Activated T-helper 1 cell treated with anti-CD3 and anti-CD28 coated beads, Interleukin-2, amount 50 U/mL, for 16 hours (primary cell): ENCODE measurements at regions not wholly inside any gene's neighbourhood (a gene's known extent, or its start where the extent isn't known, plus 50 kb on each side); places are given as distances from the start of the nearest gene placed in this dataset.

ENCODE experiments used
- DNase-seq, 2 donors: peaks; one replicate each; pipeline ENCODE4 v3.0.0-alpha.2; 2020; ENCODE audit warnings: low read depth in 1 of 2, low spot score in 1 of 2

GRCh38 chr17:34712481-34713195 lies 133.3 kb downstream of the TMEM132E start:
- no peak for DNase-seq

- DNase-seq = no peak
Measured at GRCh38 chr17:34711646-34712045, 132.3 kb downstream of the TMEM132E start.

GRCh38 chr17:34710226-34710625 lies 130.8 kb downstream of the TMEM132E start:
- DNase-seq = no peak

GRCh38 chr17:34709158-34709754 lies 129.9 kb downstream of the TMEM132E start:
- no peak for DNase-seq

GRCh38 chr17:34706029-34706428 lies 126.6 kb downstream of the TMEM132E start:
- no peak for DNase-seq

GRCh38 chr17:34703533-34703932 lies 124.2 kb downstream of the TMEM132E start:
- DNase-seq = no peak

GRCh38 chr17:34699181-34699580 lies 119.8 kb downstream of the TMEM132E start:
- DNase-seq = no peak

GRCh38 chr17:34692920-34693319 lies 113.5 kb downstream of the TMEM132E start:
- DNase-seq = no peak
